CD4-positive, alpha-beta T cell (primary cell): ENCODE measurements at regions not wholly inside any gene's neighbourhood (a gene's known extent, or its start where the extent isn't known, plus 50 kb on each side); places are given as distances from the start of the nearest gene placed in this dataset.

Experiments
- ATAC-seq: fragments of 200-7000 bp; cut with Tn5 transposase; one replicate; pipeline ENCODE4 v1.10.0; 2022; ENCODE audit warnings: mild to moderate bottlenecking; ENCODE audit not compliant: poor library complexity
- CTCF ChIA-PET: fragments of 350-600 bp; sonication (Branson Sonifier 250); formaldehyde crosslinking; loops from one replicate; lab custom pipeline; 2021; ENCODE audit warnings: antibody characterized with exemption, inconsistent platforms; lab: Charles Lee
- POLR2A ChIA-PET: fragments of 350-600 bp; sonication (Branson Sonifier 250); formaldehyde crosslinking; loops from one replicate; lab custom pipeline; 2021; ENCODE audit warnings: antibody characterized with exemption, inconsistent platforms; lab: Charles Lee
- DNase-seq, 14 experiments: peaks; one replicate each; pipeline ENCODE4 v3.0.0-alpha.2; 2013 to 2020; ENCODE audit warnings: mixed read lengths in 2 of 14
- H3K27ac ChIP-seq, 2 donors: one replicate each; pipeline versions ENCODE4 v1.5.1 to v1.7.0; 2013; ENCODE audit warnings: low read length in 2 of 2, low read depth in 1 of 2, mild to moderate bottlenecking in 1 of 2
- H3K27me3 ChIP-seq, 2 experiments: 1 replicate in 1 of 2; 2 replicates in 1 of 2; pipeline versions ENCODE4 v1.6.1 to v1.7.0; 2013; ENCODE audit warnings: low read length in 2 of 2, control low read depth in 1 of 2, mild to moderate bottlenecking in 1 of 2, moderate library complexity in 1 of 2; ENCODE audit not compliant: insufficient read depth in 2 of 2, control insufficient read depth in 1 of 2
- H3K36me3 ChIP-seq: one replicate; pipeline ENCODE4 v1.6.1; 2013; ENCODE audit warnings: low read length, control low read depth; ENCODE audit not compliant: insufficient read depth
- H3K4me1 ChIP-seq: one replicate; pipeline ENCODE4 v1.6.1; 2013; ENCODE audit warnings: low read length, control low read depth; ENCODE audit not compliant: insufficient read depth
- H3K4me3 ChIP-seq: one replicate; pipeline ENCODE4 v1.5.1; 2013; ENCODE audit warnings: mild to moderate bottlenecking, low read length, moderate library complexity
- H3K9me3 ChIP-seq, 2 experiments: 1 replicate in 1 of 2; 2 replicates in 1 of 2; pipeline versions ENCODE4 v1.6.1 to v1.7.0; 2013; ENCODE audit warnings: low read length in 2 of 2, mild to moderate bottlenecking in 2 of 2, control low read depth in 1 of 2, moderate library complexity in 1 of 2; ENCODE audit not compliant: control insufficient read depth in 1 of 2, insufficient read depth in 1 of 2
- H3K27ac Mint-ChIP-seq: one replicate; pipeline ENCODE4 v1.8.0; 2020; ENCODE audit warnings: mixed read lengths
- H3K27me3 Mint-ChIP-seq: one replicate; pipeline ENCODE4 v1.8.0; 2021; ENCODE audit warnings: mixed read lengths
- H3K36me3 Mint-ChIP-seq: one replicate; pipeline ENCODE4 v1.8.0; 2021; ENCODE audit warnings: low read depth, mixed read lengths
- H3K4me1 Mint-ChIP-seq: one replicate; pipeline ENCODE4 v1.8.0; 2021; ENCODE audit warnings: low read depth, mixed read lengths
- H3K4me3 Mint-ChIP-seq: one replicate; pipeline ENCODE4 v1.8.0; 2020; ENCODE audit warnings: mild to moderate bottlenecking, mixed read lengths
- H3K9me3 Mint-ChIP-seq: one replicate; pipeline ENCODE4 v1.8.0; 2020; ENCODE audit warnings: mixed read lengths
- CTCF ChIP-seq: fragments of 200-600 bp; IDR thresholded peaks from one replicate; pipeline ENCODE4 v1.8.0; 2022; ENCODE audit warnings: antibody characterized with exemption, mild to moderate bottlenecking
- intact Hi-C, 2 experiments: fragments of 100-400 bp; cut with DNase I in 1 of 2; cut with micrococcal nuclease in 1 of 2; formaldehyde crosslinking; loops; one replicate each; pipeline versions ENCODE4 v1.15.1 to v1.9.0; 2023 to 2025; cut with DNase I, micrococcal nuclease

GRCh38 chr16:9141813-9142212 lies 50.4 kb downstream of the HAPSTR1 start:
- no peak for DNase-seq
- Histone ChIP-seq H3K4me1 (peaks cover 11% of the 10 kb centered on the region), H3K27me3 (peaks cover 3 to 4% of the 10 kb centered on the region in 2 experiments), H3K9me3 (no peaks in the 10 kb centered on the region), H3K36me3 (no peaks in the 10 kb centered on the region), H3K4me3 (no peak overlapping the region), H3K27ac (no peak overlapping the region)
- peaks cover 18% of the 10 kb centered on the region for H3K4me1 Mint-ChIP-seq
- intact Hi-C loops: no loop called here
- H3K27me3 Mint-ChIP-seq: no peaks in the 10 kb centered on the region
- H3K27ac Mint-ChIP-seq: no peak overlapping the region
- ChIA-PET CTCF (no interaction called here), POLR2A (no interaction called here)
- no peak overlapping the region for H3K4me3 Mint-ChIP-seq
- H3K9me3 Mint-ChIP-seq: no peaks in the 10 kb centered on the region
- TF ChIP-seq CTCF: no peak
- ATAC-seq: no peak
- no peaks in the 10 kb centered on the region for H3K36me3 Mint-ChIP-seq

GRCh38 chr16:9144106-9144505 lies 52.7 kb downstream of the HAPSTR1 start:
- intact Hi-C loops: no loop called here
- no peaks in the 10 kb centered on the region for H3K27me3 Mint-ChIP-seq
- no peak for TF ChIP-seq CTCF
- H3K4me3 Mint-ChIP-seq: no peak overlapping the region
- Histone ChIP-seq H3K36me3 (no peaks in the 10 kb centered on the region), H3K4me3 (no peak overlapping the region), H3K9me3 (no peaks in the 10 kb centered on the region), H3K27me3 (no peaks in the 10 kb centered on the region), H3K27ac (no peak overlapping the region), H3K4me1 (peaks cover 5% of the 10 kb centered on the region)
- no peaks in the 10 kb centered on the region for H3K36me3 Mint-ChIP-seq
- CTCF ChIA-PET: no interaction called here
- DNase-seq: no peak
- POLR2A ChIA-PET: no interaction called here
- ATAC-seq: no peak
- H3K27ac Mint-ChIP-seq: no peak overlapping the region
- H3K9me3 Mint-ChIP-seq: no peaks in the 10 kb centered on the region
- peaks cover 8% of the 10 kb centered on the region for H3K4me1 Mint-ChIP-seq

- no peak overlapping the region for H3K27ac Mint-ChIP-seq
- H3K27me3 ChIP-seq: no peaks in the 10 kb centered on the region
- ATAC-seq (no peak), DNase-seq (no peak)
- H3K36me3 Mint-ChIP-seq: no peaks in the 10 kb centered on the region
- H3K36me3 ChIP-seq: no peaks in the 10 kb centered on the region
- no peak for TF ChIP-seq CTCF
- peaks cover 6% of the 10 kb centered on the region for H3K27me3 Mint-ChIP-seq
- ChIA-PET CTCF (interaction anchor here (0.7 to 1.2 kb wide), 2 partner anchors 14 to 35 kb away, joined by 3 to 5 read pairs; no protein-coding TSS in a partner anchor), POLR2A (no interaction called here)
- no peaks in the 10 kb centered on the region for H3K4me1 Mint-ChIP-seq
- no peaks in the 10 kb centered on the region for H3K9me3 Mint-ChIP-seq
- no peak overlapping the region for H3K27ac ChIP-seq
- H3K4me3 Mint-ChIP-seq: no peak overlapping the region
- intact Hi-C loops: no loop called here
- no peaks in the 10 kb centered on the region for H3K4me1 ChIP-seq
- H3K4me3 ChIP-seq: no peak overlapping the region
- no peaks in the 10 kb centered on the region for H3K9me3 ChIP-seq
These were observed 57.1 kb downstream of the HAPSTR1 start for GRCh38 chr16:9148374-9149015.
